ENCODE measurements at regions not wholly inside any gene's neighbourhood (a gene's known extent, or its start where the extent isn't known, plus 50 kb on each side); places are given as distances from the start of the nearest gene placed in this dataset.

DNA sequence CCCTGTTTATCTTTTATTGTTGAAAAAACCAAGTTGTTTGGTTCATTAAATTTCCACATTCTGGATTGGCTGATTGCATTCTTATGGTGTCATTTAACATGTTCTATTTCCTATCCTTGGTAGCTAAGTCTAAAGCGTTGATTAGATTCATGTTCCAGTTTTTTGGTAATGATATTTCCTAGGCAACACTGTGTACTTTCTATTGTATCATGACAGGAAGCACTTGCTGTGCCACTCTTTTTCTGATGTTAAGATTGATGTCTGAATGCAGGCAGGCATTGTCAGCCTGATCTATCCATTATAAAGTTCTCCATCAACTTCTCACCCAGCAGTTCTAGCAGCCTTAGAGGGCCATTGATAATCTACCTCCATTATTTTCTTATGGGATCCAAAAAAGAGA, 91.1 kb upstream of the ARID2 start:
- Histone ChIP-seq H3K4me3 (no peak overlapping the region), H3K4me1 (no peaks in the 10 kb centered on the region), H3K27ac (no peak overlapping the region), H3K27me3 (no peaks in the 10 kb centered on the region), H3K36me3 (no peaks in the 10 kb centered on the region), H3K9me3 (no peaks in the 10 kb centered on the region), H3K9ac (ENCODE audit: low read depth in 2 of 2, low read length in 2 of 2) (no peak overlapping the region)
- DNase-seq: no peak
- intact Hi-C loops (cut with DNase I): no loop called here
- no peak for TF ChIP-seq CTCF (IDR thresholded peaks at IDR 0.05)

DNA sequence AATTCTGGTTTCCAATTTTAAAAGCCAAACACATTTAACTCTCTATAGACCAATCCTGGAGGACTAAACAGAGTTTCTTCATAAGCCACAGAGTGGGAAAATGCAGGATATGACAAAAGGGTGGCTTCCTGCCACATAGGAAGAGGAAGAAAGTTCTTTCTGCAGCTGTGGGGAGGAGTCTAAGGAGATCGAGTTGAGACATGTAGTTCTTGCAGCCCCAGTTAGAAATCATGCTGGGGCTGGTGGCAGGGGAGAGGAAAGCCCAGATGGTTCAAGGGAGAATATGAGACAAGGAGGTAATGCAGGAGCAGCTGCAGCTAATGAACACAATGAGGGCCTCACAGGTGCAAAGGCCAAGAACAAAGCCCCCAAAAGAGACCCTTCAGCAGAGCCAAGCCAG, 85.0 kb upstream of the ARID2 start:
- no peaks in the 10 kb centered on the region for H3K4me1 ChIP-seq
- H3K27ac ChIP-seq: no peak overlapping the region
- no peak for DNase-seq
- no peak for TF ChIP-seq CTCF (IDR thresholded peaks at IDR 0.05)
- H3K36me3 ChIP-seq: no peaks in the 10 kb centered on the region
- H3K27me3 ChIP-seq: no peaks in the 10 kb centered on the region
- no peaks in the 10 kb centered on the region for H3K9me3 ChIP-seq
- no peak overlapping the region for H3K4me3 ChIP-seq
- no peak overlapping the region for H3K9ac ChIP-seq (ENCODE audit: low read depth in 2 of 2, low read length in 2 of 2)
- intact Hi-C loops (cut with DNase I): no loop called here

GRCh38 chr12:45646851-45647581, 82.5 kb upstream of the ARID2 start:
- DNase-seq: no peak
- intact Hi-C loops (cut with DNase I): no loop called here
- TF ChIP-seq CTCF (IDR thresholded peaks at IDR 0.05): no peak
- Histone ChIP-seq H3K36me3 (no peaks in the 10 kb centered on the region), H3K27me3 (no peaks in the 10 kb centered on the region), H3K9me3 (no peaks in the 10 kb centered on the region), H3K4me3 (no peak overlapping the region), H3K27ac (no peak overlapping the region), H3K9ac (ENCODE audit: low read depth in 2 of 2, low read length in 2 of 2) (no peak overlapping the region), H3K4me1 (no peaks in the 10 kb centered on the region)

DNA sequence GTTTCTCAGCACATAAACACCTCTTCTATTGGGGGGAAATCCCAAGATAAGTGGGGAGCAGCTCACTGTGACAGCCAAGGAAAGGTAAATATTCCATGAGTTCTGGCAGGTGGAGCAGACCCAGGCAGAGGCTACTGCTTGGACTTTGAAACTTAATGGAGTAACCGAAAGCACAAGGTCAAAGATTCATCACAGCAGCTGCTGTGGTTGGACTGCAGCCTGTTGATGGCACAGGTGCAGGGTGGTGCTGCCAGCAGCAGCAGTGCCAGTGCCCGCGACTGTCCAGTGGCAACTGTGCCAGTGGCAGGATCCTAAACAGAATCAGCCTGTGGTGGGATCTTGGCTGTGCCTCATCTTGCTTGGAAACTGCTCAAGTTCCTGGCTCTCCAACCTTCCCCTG, 81.4 kb upstream of the ARID2 start:
- Histone ChIP-seq H3K9ac (ENCODE audit: low read depth in 2 of 2, low read length in 2 of 2) (no peak overlapping the region), H3K4me1 (no peaks in the 10 kb centered on the region), H3K9me3 (no peaks in the 10 kb centered on the region), H3K4me3 (no peak overlapping the region), H3K36me3 (no peaks in the 10 kb centered on the region), H3K27ac (no peak overlapping the region), H3K27me3 (no peaks in the 10 kb centered on the region)
- DNase-seq: peak; percentile 27
- intact Hi-C loops (cut with DNase I): no loop called here
- no peak for TF ChIP-seq CTCF (IDR thresholded peaks at IDR 0.05)

DNA sequence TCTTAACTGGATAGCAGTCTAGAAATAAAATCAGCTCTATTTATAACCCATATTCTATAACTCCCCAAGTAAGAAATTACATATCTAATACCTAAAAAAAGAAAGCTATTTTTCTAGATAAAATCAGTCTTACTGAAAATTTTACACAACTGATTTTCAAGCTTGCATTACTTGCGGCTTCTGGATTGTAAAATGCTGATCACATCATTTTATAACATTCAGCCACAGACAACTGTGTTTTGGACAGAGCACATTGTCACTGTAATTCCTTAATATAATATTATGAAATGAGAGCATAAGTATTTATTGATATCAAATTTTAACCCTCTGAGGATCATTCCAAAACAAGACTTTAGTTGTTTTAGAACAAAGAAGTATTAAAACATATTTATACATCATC, 78.5 kb upstream of the ARID2 start:
- Histone ChIP-seq H3K27me3 (no peaks in the 10 kb centered on the region), H3K4me1 (no peaks in the 10 kb centered on the region), H3K9ac (ENCODE audit: low read depth in 2 of 2, low read length in 2 of 2) (no peak overlapping the region), H3K27ac (no peak overlapping the region), H3K9me3 (no peaks in the 10 kb centered on the region), H3K4me3 (no peak overlapping the region), H3K36me3 (no peaks in the 10 kb centered on the region)
- intact Hi-C loops (cut with DNase I): no loop called here
- DNase-seq: no peak
- TF ChIP-seq CTCF (IDR thresholded peaks at IDR 0.05): no peak
